Effector memory CD8-positive, alpha-beta T cell (primary cell): ENCODE measurements at regions not wholly inside any gene's neighbourhood (a gene's known extent, or its start where the extent isn't known, plus 50 kb on each side); places are given as distances from the start of the nearest gene placed in this dataset.
"Not testable (repeated sequence)": the region's sequence is repeated elsewhere in the genome, so short reads cannot be mapped to it uniquely, and the experiment has no call there.

ENCODE experiments used
- ATAC-seq: fragments of 150-1000 bp; cut with Tn5 transposase; replicated peaks from 2 replicates; pipeline ENCODE4 v1.10.0; 2021; ENCODE audit warnings: mild to moderate bottlenecking, moderate library complexity
- DNase-seq, 3 experiments: peaks; one replicate each; pipeline ENCODE4 v3.0.0; 2021
- H3K27ac Mint-ChIP-seq, 2 donors: one replicate each; pipeline ENCODE4 v1.8.0; 2022; ENCODE audit warnings: mild to moderate bottlenecking in 2 of 2, mixed read lengths in 2 of 2, moderate library complexity in 2 of 2
- H3K27me3 Mint-ChIP-seq, 2 donors: one replicate each; pipeline ENCODE4 v1.8.0; 2022; ENCODE audit warnings: mixed read lengths in 2 of 2
- H3K36me3 Mint-ChIP-seq: one replicate; pipeline ENCODE4 v1.8.0; 2022; ENCODE audit warnings: mild to moderate bottlenecking, moderate library complexity, mixed read lengths; ENCODE audit not compliant: insufficient read depth
- H3K4me1 Mint-ChIP-seq, 2 donors: one replicate each; pipeline ENCODE4 v1.8.0; 2022; ENCODE audit warnings: low read depth in 2 of 2, mixed read lengths in 2 of 2
- H3K4me3 Mint-ChIP-seq, 2 donors: one replicate each; pipeline ENCODE4 v1.8.0; 2022; ENCODE audit warnings: mild to moderate bottlenecking in 2 of 2, mixed read lengths in 2 of 2, moderate library complexity in 2 of 2
- H3K9me3 Mint-ChIP-seq, 2 donors: one replicate each; pipeline ENCODE4 v1.8.0; 2022; ENCODE audit warnings: mixed read lengths in 2 of 2

- H3K27me3 Mint-ChIP-seq = peaks cover 0 to 9% of the 10 kb centered on the region in 2 donors
- ATAC-seq (no peak), DNase-seq (no peak)
- no peaks in the 10 kb centered on the region for H3K4me1 Mint-ChIP-seq
- H3K4me3 Mint-ChIP-seq = no peak overlapping the region
- no peak overlapping the region for H3K27ac Mint-ChIP-seq
- H3K36me3 Mint-ChIP-seq = no peaks in the 10 kb centered on the region
- no peaks in the 10 kb centered on the region for H3K9me3 Mint-ChIP-seq
Observed at GRCh38 chr5:96101358-96102089, 139.9 kb upstream of the ELL2 start.

GRCh38 chr5:96097488-96097887 is 135.8 kb upstream of the ELL2 start:
- not testable (repeated sequence) for H3K27me3 Mint-ChIP-seq, H3K4me1 Mint-ChIP-seq, H3K9me3 Mint-ChIP-seq, DNase-seq, H3K27ac Mint-ChIP-seq, H3K36me3 Mint-ChIP-seq, ATAC-seq, H3K4me3 Mint-ChIP-seq

- no peak for ATAC-seq
- no peaks in the 10 kb centered on the region for H3K4me1 Mint-ChIP-seq
- H3K27ac Mint-ChIP-seq = no peak overlapping the region
- H3K27me3 Mint-ChIP-seq = no peaks in the 10 kb centered on the region
- no peaks in the 10 kb centered on the region for H3K36me3 Mint-ChIP-seq
- H3K9me3 Mint-ChIP-seq = no peaks in the 10 kb centered on the region
- no peak for DNase-seq
- no peak overlapping the region for H3K4me3 Mint-ChIP-seq
Observed at GRCh38 chr5:96096724-96097123, 135.1 kb upstream of the ELL2 start.

GRCh38 chr5:96094904-96095303 is 133.3 kb upstream of the ELL2 start:
- Mint-ChIP-seq H3K27me3 (no peaks in the 10 kb centered on the region), H3K36me3 (no peaks in the 10 kb centered on the region), H3K9me3 (no peaks in the 10 kb centered on the region), H3K4me1 (no peaks in the 10 kb centered on the region), H3K4me3 (no peak overlapping the region), H3K27ac (no peak overlapping the region)
- ATAC-seq (no peak), DNase-seq (no peak)

- Mint-ChIP-seq H3K4me1 (no peaks in the 10 kb centered on the region), H3K4me3 (no peak overlapping the region), H3K36me3 (no peaks in the 10 kb centered on the region), H3K27ac (no peak overlapping the region), H3K27me3 (no peaks in the 10 kb centered on the region), H3K9me3 (no peaks in the 10 kb centered on the region)
- ATAC-seq = no peak
- DNase-seq = no peak
Observed at GRCh38 chr5:96093890-96094381, 132.3 kb upstream of the ELL2 start.

- no peak for ATAC-seq
Observed at GRCh38 chr5:96093340-96093739, 131.7 kb upstream of the ELL2 start.

GRCh38 chr5:96091874-96092273 is 130.2 kb upstream of the ELL2 start:
- Mint-ChIP-seq H3K4me1 (no peaks in the 10 kb centered on the region), H3K36me3 (no peaks in the 10 kb centered on the region), H3K27ac (no peak overlapping the region), H3K27me3 (no peaks in the 10 kb centered on the region), H3K9me3 (no peaks in the 10 kb centered on the region), H3K4me3 (no peak overlapping the region)
- ATAC-seq (no peak), DNase-seq (no peak)

More at GRCh38 chr5:96093340-96093739, 131.7 kb upstream of the ELL2 start:
- Mint-ChIP-seq H3K27ac (no peak overlapping the region), H3K27me3 (no peaks in the 10 kb centered on the region), H3K4me3 (no peak overlapping the region), H3K4me1 (no peaks in the 10 kb centered on the region), H3K9me3 (no peaks in the 10 kb centered on the region), H3K36me3 (no peaks in the 10 kb centered on the region)
- DNase-seq = no peak

- no peak overlapping the region for H3K27ac Mint-ChIP-seq
- H3K4me1 Mint-ChIP-seq = no peaks in the 10 kb centered on the region
- H3K4me3 Mint-ChIP-seq = no peak overlapping the region
- no peaks in the 10 kb centered on the region for H3K27me3 Mint-ChIP-seq
- no peaks in the 10 kb centered on the region for H3K9me3 Mint-ChIP-seq
- H3K36me3 Mint-ChIP-seq = no peaks in the 10 kb centered on the region
- DNase-seq (no peak), ATAC-seq (no peak)
Observed at GRCh38 chr5:96090215-96090614, 128.6 kb upstream of the ELL2 start.

- Mint-ChIP-seq H3K4me1 (no peaks in the 10 kb centered on the region), H3K4me3 (no peak overlapping the region), H3K9me3 (no peaks in the 10 kb centered on the region), H3K27me3 (peaks cover 6 to 10% of the 10 kb centered on the region in 2 donors), H3K36me3 (no peaks in the 10 kb centered on the region), H3K27ac (no peak overlapping the region)
- ATAC-seq (no peak), DNase-seq (no peak)
Observed at GRCh38 chr5:96088706-96089498, 127.3 kb upstream of the ELL2 start.

GRCh38 chr5:96087939-96088338 is 126.3 kb upstream of the ELL2 start:
- DNase-seq (no peak), ATAC-seq (no peak)
- no peaks in the 10 kb centered on the region for H3K4me1 Mint-ChIP-seq
- H3K27me3 Mint-ChIP-seq = peaks cover 6 to 12% of the 10 kb centered on the region in 2 donors
- H3K4me3 Mint-ChIP-seq = no peak overlapping the region
- H3K9me3 Mint-ChIP-seq = no peaks in the 10 kb centered on the region
- no peak overlapping the region for H3K27ac Mint-ChIP-seq
- H3K36me3 Mint-ChIP-seq = no peaks in the 10 kb centered on the region

GRCh38 chr5:96084874-96085506 is 123.3 kb upstream of the ELL2 start:
- Mint-ChIP-seq H3K27ac (no peak overlapping the region), H3K36me3 (no peaks in the 10 kb centered on the region), H3K27me3 (peaks cover 6 to 22% of the 10 kb centered on the region in 2 donors), H3K9me3 (no peaks in the 10 kb centered on the region), H3K4me3 (no peak overlapping the region), H3K4me1 (no peaks in the 10 kb centered on the region)
- ATAC-seq (no peak), DNase-seq (no peak)

- no peaks in the 10 kb centered on the region for H3K36me3 Mint-ChIP-seq
- no peaks in the 10 kb centered on the region for H3K4me1 Mint-ChIP-seq
- DNase-seq (no peak), ATAC-seq (no peak)
- H3K27me3 Mint-ChIP-seq = peaks cover 6 to 22% of the 10 kb centered on the region in 2 donors
- no peak overlapping the region for H3K27ac Mint-ChIP-seq
- no peak overlapping the region for H3K4me3 Mint-ChIP-seq
- H3K9me3 Mint-ChIP-seq = no peaks in the 10 kb centered on the region
Observed at GRCh38 chr5:96083361-96083881, 121.8 kb upstream of the ELL2 start.

GRCh38 chr5:96081276-96081858 is 119.7 kb upstream of the ELL2 start:
- Mint-ChIP-seq H3K27ac (no peak overlapping the region), H3K9me3 (no peaks in the 10 kb centered on the region), H3K27me3 (peaks cover 11 to 22% of the 10 kb centered on the region in 2 donors), H3K4me1 (no peaks in the 10 kb centered on the region), H3K36me3 (no peaks in the 10 kb centered on the region), H3K4me3 (no peak overlapping the region)
- DNase-seq (no peak), ATAC-seq (no peak)
